Cerebellar nuclear complex (tissue), 1 donor: ENCODE measurements at regions not wholly inside any gene's neighbourhood (a gene's known extent, or its start where the extent isn't known, plus 50 kb on each side); places are given as distances from the start of the nearest gene placed in this dataset.
"Not testable (repeated sequence)": the region's sequence is repeated elsewhere in the genome, so short reads cannot be mapped to it uniquely, and the experiment has no call there.

Experiments
- DNase-seq, 2 experiments: peaks; one replicate each; lab custom pipeline; 2025; lab: John Stamatoyannopoulos, UW

- not testable (repeated sequence) for DNase-seq
Observed at GRCh38 chr6:4725136-4725760, 51.0 kb upstream of the CDYL start.

- DNase-seq = not testable (repeated sequence)
Observed at GRCh38 chr6:4724727-4725126, 51.5 kb upstream of the CDYL start.

GRCh38 chr6:4723383-4723782 lies 52.8 kb upstream of the CDYL start:
- no peak for DNase-seq

- DNase-seq = not testable (repeated sequence)
Observed at GRCh38 chr6:4721368-4721767, 54.8 kb upstream of the CDYL start.

- DNase-seq = no peak
Observed at GRCh38 chr6:4719491-4719890, 56.7 kb upstream of the CDYL start.

- DNase-seq = no peak
Observed at GRCh38 chr6:4717856-4718255, 58.3 kb upstream of the CDYL start.

- DNase-seq = no peak
Observed at GRCh38 chr6:4717124-4717523, 59.1 kb upstream of the CDYL start.

- no peak for DNase-seq
Observed at GRCh38 chr6:4714961-4715501, 61.2 kb upstream of the CDYL start.

- no peak for DNase-seq
Observed at GRCh38 chr6:4712291-4712690, 63.9 kb upstream of the CDYL start.

- DNase-seq = no peak
Observed at GRCh38 chr6:4707011-4707410, 69.2 kb upstream of the CDYL start.

- no peak for DNase-seq
Observed at GRCh38 chr6:4705809-4706208, 70.4 kb upstream of the CDYL start.

GRCh38 chr6:4703382-4703781 lies 72.8 kb upstream of the CDYL start:
- DNase-seq = no peak

- no peak for DNase-seq
Observed at GRCh38 chr6:4698901-4699659, 77.1 kb upstream of the CDYL start.

- DNase-seq = no peak
Observed at GRCh38 chr6:4693173-4693970, 82.8 kb upstream of the CDYL start.

- no peak for DNase-seq
Observed at GRCh38 chr6:4692664-4693063, 83.5 kb upstream of the CDYL start.

GRCh38 chr6:4687989-4688947 lies 87.9 kb upstream of the CDYL start:
- no peak for DNase-seq

- no peak for DNase-seq
Observed at GRCh38 chr6:4687656-4687988, 88.6 kb upstream of the CDYL start.

GRCh38 chr6:4682431-4683097 lies 93.6 kb upstream of the CDYL start:
- no peak for DNase-seq

GRCh38 chr6:4678506-4679300 lies 97.5 kb upstream of the CDYL start:
- no peak for DNase-seq

GRCh38 chr6:4677751-4678065 lies 98.5 kb upstream of the CDYL start:
- no peak for DNase-seq
